ENCODE measurements at regions not wholly inside any gene's neighbourhood (a gene's known extent, or its start where the extent isn't known, plus 50 kb on each side); places are given as distances from the start of the nearest gene placed in this dataset.

- DNase-seq, result peak in 1 of 4 donors; percentile 17
- Histone ChIP-seq H3K36me3 (no peaks in the 10 kb centered on the region), H3K9me3 (no peaks in the 10 kb centered on the region), H3K4me1 (peaks cover 3 to 13% of the 10 kb centered on the region in 2 donors), H3K27ac (peak overlapping the region; percentile 34 to 68), H3K4me3 (no peak overlapping the region), H3K27me3 (peaks cover 0 to 80% of the 10 kb centered on the region in 2 donors)
- TF ChIP-seq, protein P1, sequence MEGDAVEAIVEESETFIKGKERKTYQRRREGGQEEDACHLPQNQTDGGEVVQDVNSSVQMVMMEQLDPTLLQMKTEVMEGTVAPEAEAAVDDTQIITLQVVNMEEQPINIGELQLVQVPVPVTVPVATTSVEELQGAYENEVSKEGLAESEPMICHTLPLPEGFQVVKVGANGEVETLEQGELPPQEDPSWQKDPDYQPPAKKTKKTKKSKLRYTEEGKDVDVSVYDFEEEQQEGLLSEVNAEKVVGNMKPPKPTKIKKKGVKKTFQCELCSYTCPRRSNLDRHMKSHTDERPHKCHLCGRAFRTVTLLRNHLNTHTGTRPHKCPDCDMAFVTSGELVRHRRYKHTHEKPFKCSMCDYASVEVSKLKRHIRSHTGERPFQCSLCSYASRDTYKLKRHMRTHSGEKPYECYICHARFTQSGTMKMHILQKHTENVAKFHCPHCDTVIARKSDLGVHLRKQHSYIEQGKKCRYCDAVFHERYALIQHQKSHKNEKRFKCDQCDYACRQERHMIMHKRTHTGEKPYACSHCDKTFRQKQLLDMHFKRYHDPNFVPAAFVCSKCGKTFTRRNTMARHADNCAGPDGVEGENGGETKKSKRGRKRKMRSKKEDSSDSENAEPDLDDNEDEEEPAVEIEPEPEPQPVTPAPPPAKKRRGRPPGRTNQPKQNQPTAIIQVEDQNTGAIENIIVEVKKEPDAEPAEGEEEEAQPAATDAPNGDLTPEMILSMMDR (IDR thresholded peaks at IDR 0.05), result no peak
- no peak for ATAC-seq
- intact Hi-C loops (cut with DNase I), result loop anchor here in 1 of 2 donors (5.0 kb wide), 1 partner anchor 173 kb away; no protein-coding TSS in a partner anchor
Observed at GRCh38 chr16:86344586-86344871, 165.8 kb upstream of the FOXF1 start.

DNA sequence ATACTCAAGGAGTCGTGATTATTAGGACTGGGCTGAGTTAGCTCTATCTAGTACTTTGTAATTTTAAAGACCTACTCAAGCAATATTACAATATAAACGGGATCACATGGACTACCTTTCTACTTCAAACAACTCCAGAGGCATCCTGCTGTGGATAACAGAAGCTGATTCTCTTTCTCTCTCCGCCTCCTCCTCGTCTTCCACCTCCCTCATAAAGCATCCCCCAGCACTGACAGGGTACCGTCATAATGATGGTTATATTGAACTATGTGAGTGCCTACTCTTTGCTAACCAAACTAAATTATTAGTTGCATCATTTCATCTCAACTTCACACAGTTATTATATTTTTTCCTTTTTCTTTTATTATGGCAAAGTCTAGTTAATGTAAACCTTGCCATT lies 165.4 kb upstream of the FOXF1 start:
- H3K9me3 ChIP-seq, result no peaks in the 10 kb centered on the region
- H3K4me3 ChIP-seq, result no peak overlapping the region
- ATAC-seq (no peak), DNase-seq (no peak)
- H3K4me1 ChIP-seq, result peaks cover 3 to 13% of the 10 kb centered on the region in 2 donors
- TF ChIP-seq, protein P1 (IDR thresholded peaks at IDR 0.05), result no peak
- H3K36me3 ChIP-seq, result no peaks in the 10 kb centered on the region
- peaks cover 0 to 83% of the 10 kb centered on the region in 2 donors for H3K27me3 ChIP-seq
- intact Hi-C loops (cut with DNase I), result loop anchor here in 1 of 2 donors (5.0 kb wide), 1 partner anchor 172 kb away; no protein-coding TSS in a partner anchor
- peak overlapping the region in 1 of 2 donors; percentile 68 for H3K27ac ChIP-seq

- intact Hi-C loops (cut with DNase I), result no loop called here
- ATAC-seq, result no peak
- Histone ChIP-seq H3K36me3 (no peaks in the 10 kb centered on the region), H3K27ac (peak overlapping the region; percentile 6 to 19), H3K4me1 (peaks cover 3 to 13% of the 10 kb centered on the region in 2 donors), H3K4me3 (no peak overlapping the region), H3K9me3 (no peaks in the 10 kb centered on the region), H3K27me3 (peaks cover 0 to 88% of the 10 kb centered on the region in 2 donors)
- TF ChIP-seq, protein P1 (IDR thresholded peaks at IDR 0.05), result no peak
- DNase-seq, result no peak
Observed at GRCh38 chr16:86345516-86345915, 164.8 kb upstream of the FOXF1 start.

DNA sequence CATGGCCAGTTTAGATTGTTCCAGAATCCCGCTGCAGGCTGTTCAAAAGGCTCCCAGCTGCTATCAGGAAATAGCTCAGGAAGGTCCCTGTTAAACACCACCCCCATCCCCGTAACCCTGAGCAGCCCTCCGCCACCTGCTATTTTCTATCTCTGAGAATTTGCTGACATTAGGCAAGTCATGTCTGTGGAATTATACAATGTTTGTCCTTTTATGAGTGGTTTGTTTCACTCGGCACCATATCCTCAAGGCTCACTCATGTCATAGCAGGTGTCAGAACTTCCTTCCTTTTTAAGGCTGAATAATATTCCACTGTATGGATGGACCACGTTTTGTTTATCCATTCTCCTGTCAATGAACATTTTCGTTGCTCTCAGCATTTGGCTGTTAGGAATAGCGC lies 164.3 kb upstream of the FOXF1 start:
- Histone ChIP-seq H3K4me1 (peaks cover 3 to 13% of the 10 kb centered on the region in 2 donors), H3K4me3 (no peak overlapping the region), H3K9me3 (no peaks in the 10 kb centered on the region), H3K27me3 (peaks cover 0 to 93% of the 10 kb centered on the region in 2 donors), H3K27ac (peak overlapping the region in 1 of 2 donors; percentile 6), H3K36me3 (no peaks in the 10 kb centered on the region)
- intact Hi-C loops (cut with DNase I), result no loop called here
- no peak for ATAC-seq
- TF ChIP-seq, protein P1 (IDR thresholded peaks at IDR 0.05), result no peak
- no peak for DNase-seq

GRCh38 chr16:86347090-86347489 lies 163.2 kb upstream of the FOXF1 start:
- intact Hi-C loops (cut with DNase I), result no loop called here
- Histone ChIP-seq H3K36me3 (no peaks in the 10 kb centered on the region), H3K27me3 (peaks cover 0 to 93% of the 10 kb centered on the region in 2 donors)

More at GRCh38 chr16:86347090-86347489, 163.2 kb upstream of the FOXF1 start:
- Histone ChIP-seq H3K9me3 (no peaks in the 10 kb centered on the region), H3K27ac (no peak overlapping the region), H3K4me3 (no peak overlapping the region), H3K4me1 (peaks cover 3 to 9% of the 10 kb centered on the region in 2 donors)
- ATAC-seq, result no peak
- no peak for DNase-seq
- TF ChIP-seq, protein P1 (IDR thresholded peaks at IDR 0.05), result no peak
